Calu3 (cell line): ENCODE measurements at regions not wholly inside any gene's neighbourhood (a gene's known extent, or its start where the extent isn't known, plus 50 kb on each side); places are given as distances from the start of the nearest gene placed in this dataset.

Experiments used
- BruUV-seq: library from RNA; stranded (reverse); fragments of 400-500 nt; replicated peaks from 2 replicates; lab custom pipeline; 2021; lab: Mats Ljungman, UMichigan
- CTCF ChIA-PET: fragments of 300-600 bp; sonication (Branson Sonifier 250); formaldehyde crosslinking; loops from one replicate; lab custom pipeline; 2022; ENCODE audit warnings: antibody characterized with exemption; lab: Charles Lee
- DNase-seq: peaks from one replicate; pipeline ENCODE4 v3.0.0; 2022
- H3K27ac Mint-ChIP-seq: one replicate; pipeline ENCODE4 v1.8.0; 2022; ENCODE audit warnings: mixed read lengths; ENCODE audit not compliant: unreplicated experiment
- H3K27me3 Mint-ChIP-seq: one replicate; pipeline ENCODE4 v1.8.0; 2022; ENCODE audit warnings: mixed read lengths; ENCODE audit not compliant: unreplicated experiment
- H3K36me3 Mint-ChIP-seq: one replicate; pipeline ENCODE4 v1.8.0; 2022; ENCODE audit warnings: mild to moderate bottlenecking, moderate library complexity, mixed read lengths; ENCODE audit not compliant: insufficient read depth, unreplicated experiment
- H3K4me1 Mint-ChIP-seq: one replicate; pipeline ENCODE4 v1.8.0; 2022; ENCODE audit warnings: mild to moderate bottlenecking, low read depth, mixed read lengths; ENCODE audit not compliant: unreplicated experiment
- H3K4me3 Mint-ChIP-seq: one replicate; pipeline ENCODE4 v1.8.0; 2022; ENCODE audit warnings: mild to moderate bottlenecking, low read depth, moderate library complexity, mixed read lengths; ENCODE audit not compliant: unreplicated experiment
- H3K9me3 Mint-ChIP-seq: one replicate; pipeline ENCODE4 v1.8.0; 2022; ENCODE audit warnings: low read depth, mixed read lengths; ENCODE audit not compliant: unreplicated experiment
- intact Hi-C: fragments of 100-400 bp; cut with micrococcal nuclease; formaldehyde crosslinking; loops from one replicate; pipeline ENCODE4 v1.10.0; 2022; ENCODE audit not compliant: unreplicated experiment
- TF ChIP-seq, protein P1 (sequence below): fragments of 200-600 bp; IDR thresholded peaks from one replicate; pipeline ENCODE4 v1.8.0; 2022; ENCODE audit warnings: antibody characterized with exemption; ENCODE audit not compliant: unreplicated experiment

DNA sequence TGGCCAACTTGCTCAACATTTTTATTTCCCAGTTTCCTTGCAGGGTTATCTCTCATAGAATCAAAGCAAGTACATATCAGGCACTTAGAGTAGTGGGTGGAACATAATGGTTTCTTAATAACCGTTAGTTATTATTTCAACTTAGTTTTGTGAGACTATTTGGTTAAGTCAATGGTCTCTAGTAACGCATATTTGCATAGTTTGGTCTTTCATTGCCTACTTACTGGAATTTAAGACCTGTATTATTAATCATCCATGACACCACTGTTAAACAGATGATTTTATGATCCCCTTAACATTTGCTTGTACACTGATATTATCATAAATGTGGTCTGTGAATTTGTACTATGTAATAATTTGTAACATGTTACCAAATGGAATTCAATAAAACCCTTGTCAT is 70.9 kb upstream of the SMIM31 start:
- DNase-seq, result no peak
- no peaks in the 10 kb centered on the region for H3K36me3 Mint-ChIP-seq
- CTCF ChIA-PET, result no interaction called here
- intact Hi-C loops, result no loop called here
- H3K4me1 Mint-ChIP-seq, result no peaks in the 10 kb centered on the region
- H3K27me3 Mint-ChIP-seq, result no peaks in the 10 kb centered on the region
- no TSS peak for BruUV-seq
- H3K4me3 Mint-ChIP-seq, result no peak overlapping the region
- H3K27ac Mint-ChIP-seq, result no peak overlapping the region
- TF ChIP-seq, protein P1, sequence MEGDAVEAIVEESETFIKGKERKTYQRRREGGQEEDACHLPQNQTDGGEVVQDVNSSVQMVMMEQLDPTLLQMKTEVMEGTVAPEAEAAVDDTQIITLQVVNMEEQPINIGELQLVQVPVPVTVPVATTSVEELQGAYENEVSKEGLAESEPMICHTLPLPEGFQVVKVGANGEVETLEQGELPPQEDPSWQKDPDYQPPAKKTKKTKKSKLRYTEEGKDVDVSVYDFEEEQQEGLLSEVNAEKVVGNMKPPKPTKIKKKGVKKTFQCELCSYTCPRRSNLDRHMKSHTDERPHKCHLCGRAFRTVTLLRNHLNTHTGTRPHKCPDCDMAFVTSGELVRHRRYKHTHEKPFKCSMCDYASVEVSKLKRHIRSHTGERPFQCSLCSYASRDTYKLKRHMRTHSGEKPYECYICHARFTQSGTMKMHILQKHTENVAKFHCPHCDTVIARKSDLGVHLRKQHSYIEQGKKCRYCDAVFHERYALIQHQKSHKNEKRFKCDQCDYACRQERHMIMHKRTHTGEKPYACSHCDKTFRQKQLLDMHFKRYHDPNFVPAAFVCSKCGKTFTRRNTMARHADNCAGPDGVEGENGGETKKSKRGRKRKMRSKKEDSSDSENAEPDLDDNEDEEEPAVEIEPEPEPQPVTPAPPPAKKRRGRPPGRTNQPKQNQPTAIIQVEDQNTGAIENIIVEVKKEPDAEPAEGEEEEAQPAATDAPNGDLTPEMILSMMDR, result no peak
- H3K9me3 Mint-ChIP-seq, result no peaks in the 10 kb centered on the region

DNA sequence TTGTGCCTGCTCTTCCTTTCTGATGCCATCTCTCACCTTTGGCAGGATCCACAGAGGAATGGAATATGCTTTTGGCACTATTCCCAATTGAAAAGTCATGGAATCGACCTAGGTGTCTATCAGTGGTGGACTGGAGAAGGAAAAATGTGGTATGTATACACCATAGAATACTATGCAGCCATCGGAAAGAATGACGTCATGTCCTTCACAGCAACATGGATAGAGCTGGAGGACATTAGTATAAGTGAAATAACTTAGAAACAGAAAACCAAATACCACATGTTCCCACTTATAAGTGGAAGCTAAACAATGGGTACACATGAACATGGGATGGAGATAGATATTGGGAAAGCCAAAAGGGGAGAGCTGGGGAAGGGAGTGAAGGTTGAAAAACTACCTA is 58.3 kb upstream of the SMIM31 start:
- CTCF ChIA-PET, result no interaction called here
- intact Hi-C loops, result no loop called here
- Mint-ChIP-seq H3K9me3 (no peaks in the 10 kb centered on the region), H3K4me3 (no peak overlapping the region), H3K4me1 (no peaks in the 10 kb centered on the region), H3K36me3 (no peaks in the 10 kb centered on the region), H3K27ac (no peak overlapping the region), H3K27me3 (no peaks in the 10 kb centered on the region)
- DNase-seq, result no peak
- TF ChIP-seq, protein P1, result no peak
- no TSS peak for BruUV-seq

DNA sequence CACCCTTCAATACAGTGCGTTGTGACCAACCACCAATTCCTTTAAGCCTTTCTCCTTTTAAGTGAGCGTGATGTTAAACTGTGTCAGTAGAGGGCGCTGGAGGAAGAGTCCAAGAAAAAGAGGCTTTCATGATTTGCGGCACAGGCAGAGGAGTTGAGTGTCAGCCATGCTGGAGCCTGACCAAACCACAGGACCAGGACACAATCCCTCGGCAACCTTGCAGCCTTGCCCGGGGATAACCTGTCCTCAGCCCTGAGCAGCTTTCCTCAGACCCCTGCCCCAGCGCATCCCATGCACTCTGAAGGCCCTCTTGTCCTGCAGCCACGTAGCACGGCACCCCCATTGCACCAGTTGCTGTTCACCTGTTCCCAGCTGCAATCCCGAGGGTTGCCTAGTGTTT is 53.5 kb upstream of the SMIM31 start:
- CTCF ChIA-PET, result interaction anchor here (0.6 kb wide), 1 partner anchor 248 kb away, joined by 3 read pairs; no protein-coding TSS in a partner anchor

DNA sequence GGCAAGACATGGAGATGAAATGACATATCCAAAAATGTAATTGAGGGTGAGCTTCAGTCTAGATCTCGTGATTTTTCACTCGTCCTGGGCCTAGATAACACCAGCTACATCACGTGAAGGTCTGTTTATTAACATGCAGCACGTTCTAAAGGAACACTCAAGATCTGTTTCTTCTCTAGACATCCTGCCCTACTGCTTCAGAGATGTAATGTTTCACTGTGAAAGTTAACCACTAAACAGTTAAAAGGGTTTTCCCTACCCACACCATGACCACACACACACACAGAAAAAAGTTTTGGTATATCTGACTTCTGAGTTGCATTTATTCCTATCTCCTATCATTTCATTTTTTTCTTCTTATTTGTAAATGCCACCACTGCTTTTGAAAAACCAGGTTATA is 52.3 kb upstream of the SMIM31 start:
- intact Hi-C loops, result no loop called here
- CTCF ChIA-PET, result no interaction called here
- H3K27ac Mint-ChIP-seq, result no peak overlapping the region

More for the DNA sequence above, 53.5 kb upstream of the SMIM31 start:
- BruUV-seq, result no TSS peak
- Mint-ChIP-seq H3K9me3 (no peaks in the 10 kb centered on the region), H3K4me1 (no peaks in the 10 kb centered on the region), H3K4me3 (no peak overlapping the region), H3K36me3 (no peaks in the 10 kb centered on the region), H3K27me3 (no peaks in the 10 kb centered on the region), H3K27ac (no peak overlapping the region)
- TF ChIP-seq, protein P1, result no peak
- intact Hi-C loops, result no loop called here
- DNase-seq, result peak; percentile 20

More for the DNA sequence above, 52.3 kb upstream of the SMIM31 start:
- no peak for DNase-seq
- TF ChIP-seq, protein P1, result no peak
- Mint-ChIP-seq H3K4me3 (no peak overlapping the region), H3K36me3 (no peaks in the 10 kb centered on the region), H3K9me3 (no peaks in the 10 kb centered on the region), H3K27me3 (no peaks in the 10 kb centered on the region), H3K4me1 (no peaks in the 10 kb centered on the region)
- no TSS peak for BruUV-seq
